Caco-2 (cell line): ENCODE measurements at regions not wholly inside any gene's neighbourhood (a gene's known extent, or its start where the extent isn't known, plus 50 kb on each side); places are given as distances from the start of the nearest gene placed in this dataset.

Source experiments
- BruUV-seq: library from RNA; stranded (reverse); fragments of 400-500 nt; replicated peaks from 2 replicates; lab custom pipeline; 2021; lab: Mats Ljungman, UMichigan
- CTCF ChIA-PET: fragments of 300-600 bp; sonication (Branson Sonifier 250); formaldehyde crosslinking; loops from one replicate; lab custom pipeline; 2022; ENCODE audit warnings: antibody characterized with exemption; lab: Charles Lee
- POLR2A ChIA-PET: fragments of 300-600 bp; sonication (Branson Sonifier 250); formaldehyde crosslinking; loops from one replicate; lab custom pipeline; 2022; ENCODE audit warnings: antibody characterized with exemption; lab: Charles Lee
- DNase-seq, 2 experiments: peaks; one replicate each; pipeline versions ENCODE4 v3.0.0 to v3.0.0-alpha.2; 2020 to 2022
- H3K27me3 ChIP-seq: replicated peaks from 2 replicates; pipeline ENCODE4 v1.6.0; 2011; ENCODE audit warnings: low read length; ENCODE audit not compliant: control insufficient read depth, insufficient read depth
- H3K36me3 ChIP-seq: 2 replicates; pipeline ENCODE4 v1.5.1; 2011; ENCODE audit warnings: low read length; ENCODE audit not compliant: control insufficient read depth, insufficient read depth
- H3K4me1 ChIP-seq: fragments of 250-450 bp; sonication (Bioruptor Pico); 2 replicates; pipeline ENCODE4 v1.5.1; 2020; ENCODE audit warnings: mild to moderate bottlenecking
- H3K4me3 ChIP-seq: 2 replicates; pipeline ENCODE4 v1.5.1; 2011; ENCODE audit warnings: low read depth, mild to moderate bottlenecking, control low read depth, low read length
- H3K9me3 ChIP-seq: fragments of 250-450 bp; sonication (Bioruptor Pico); 2 replicates; pipeline ENCODE4 v1.5.1; 2020; ENCODE audit warnings: mild to moderate bottlenecking, moderate library complexity
- H3K27ac Mint-ChIP-seq: one replicate; pipeline ENCODE4 v1.8.0; 2022; ENCODE audit warnings: mixed read lengths; ENCODE audit not compliant: unreplicated experiment
- H3K27me3 Mint-ChIP-seq: one replicate; pipeline ENCODE4 v1.8.0; 2022; ENCODE audit warnings: mixed read lengths; ENCODE audit not compliant: insufficient read depth, unreplicated experiment
- H3K36me3 Mint-ChIP-seq: one replicate; pipeline ENCODE4 v1.8.0; 2022; ENCODE audit warnings: mild to moderate bottlenecking, mixed read lengths; ENCODE audit not compliant: insufficient read depth, unreplicated experiment
- H3K4me1 Mint-ChIP-seq: one replicate; pipeline ENCODE4 v1.8.0; 2022; ENCODE audit warnings: low read depth, mixed read lengths; ENCODE audit not compliant: unreplicated experiment
- H3K4me3 Mint-ChIP-seq: one replicate; pipeline ENCODE4 v1.8.0; 2022; ENCODE audit warnings: mild to moderate bottlenecking, moderate library complexity, mixed read lengths; ENCODE audit not compliant: unreplicated experiment
- H3K9me3 Mint-ChIP-seq: one replicate; pipeline ENCODE4 v1.8.0; 2022; ENCODE audit warnings: mixed read lengths; ENCODE audit not compliant: unreplicated experiment
- intact Hi-C: fragments of 100-400 bp; cut with micrococcal nuclease; formaldehyde crosslinking; loops from one replicate; pipeline ENCODE4 v1.10.0; 2022; ENCODE audit not compliant: unreplicated experiment
- TF ChIP-seq, protein P1 (sequence below), 2 experiments: fragments of 200-600 bp in 1 of 2; IDR thresholded peaks; 1 replicate in 1 of 2; 2 replicates in 1 of 2; pipeline versions ENCODE4 v1.5.1 to v1.8.0; 2011 to 2022; ENCODE audit warnings: antibody characterized with exemption in 1 of 2, control low read depth in 1 of 2, inconsistent platforms in 1 of 2, low read depth in 1 of 2, low read length in 1 of 2, mild to moderate bottlenecking in 1 of 2, moderate library complexity in 1 of 2; ENCODE audit not compliant: insufficient read depth in 1 of 2, severe bottlenecking in 1 of 2, unreplicated experiment in 1 of 2

DNA sequence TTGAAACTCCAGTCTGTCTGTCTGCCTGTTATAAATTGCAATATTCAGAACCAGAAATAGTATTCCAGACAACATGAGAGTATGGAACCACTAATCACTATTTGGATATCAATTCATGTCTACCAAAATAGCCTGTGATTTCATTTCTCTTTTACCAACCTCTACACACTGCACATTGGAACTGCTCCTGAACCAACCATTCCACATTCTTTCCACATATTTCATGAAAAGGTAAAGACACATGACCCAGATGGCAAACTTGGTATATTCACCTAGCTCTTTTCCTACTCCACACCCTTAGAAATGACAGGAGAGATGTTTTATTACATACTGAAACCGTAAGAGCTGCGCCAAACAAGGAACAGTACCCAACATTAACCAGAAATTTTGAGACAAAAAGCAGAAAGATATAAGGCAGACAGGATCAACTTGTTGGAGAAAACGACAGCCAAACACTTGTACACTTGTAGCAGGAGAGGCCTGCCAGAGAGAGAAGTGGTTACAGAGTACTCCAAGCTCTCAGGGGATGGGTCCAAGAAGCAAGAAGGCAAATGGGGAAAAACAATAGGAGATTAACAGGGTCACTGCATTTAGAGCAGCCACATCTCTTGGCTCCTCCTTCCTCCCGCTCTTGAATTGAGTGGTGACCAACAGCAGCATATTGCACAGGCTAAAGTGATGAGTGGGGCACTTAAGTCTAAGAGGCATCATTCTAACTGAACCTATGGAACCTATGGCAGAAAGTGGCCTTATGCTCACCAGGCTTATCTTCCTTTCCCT lies 148.7 kb downstream of the SETD4 start:
- Mint-ChIP-seq H3K9me3 (no peaks in the 10 kb centered on the region), H3K36me3 (no peaks in the 10 kb centered on the region), H3K27ac (peak overlapping the region; percentile 8), H3K4me3 (no peak overlapping the region), H3K27me3 (no peaks in the 10 kb centered on the region), H3K4me1 (peaks cover 7% of the 10 kb centered on the region)
- ChIA-PET CTCF (no interaction called here), POLR2A (no interaction called here)
- no peaks in the 10 kb centered on the region for H3K27me3 ChIP-seq
- intact Hi-C loops: no loop called here
- H3K4me1 ChIP-seq: peaks cover 10% of the 10 kb centered on the region; the same call in 1 of the 2 replicates
- no peaks in the 10 kb centered on the region for H3K9me3 ChIP-seq
- no peak overlapping the region for H3K4me3 ChIP-seq
- TF ChIP-seq, protein P1, sequence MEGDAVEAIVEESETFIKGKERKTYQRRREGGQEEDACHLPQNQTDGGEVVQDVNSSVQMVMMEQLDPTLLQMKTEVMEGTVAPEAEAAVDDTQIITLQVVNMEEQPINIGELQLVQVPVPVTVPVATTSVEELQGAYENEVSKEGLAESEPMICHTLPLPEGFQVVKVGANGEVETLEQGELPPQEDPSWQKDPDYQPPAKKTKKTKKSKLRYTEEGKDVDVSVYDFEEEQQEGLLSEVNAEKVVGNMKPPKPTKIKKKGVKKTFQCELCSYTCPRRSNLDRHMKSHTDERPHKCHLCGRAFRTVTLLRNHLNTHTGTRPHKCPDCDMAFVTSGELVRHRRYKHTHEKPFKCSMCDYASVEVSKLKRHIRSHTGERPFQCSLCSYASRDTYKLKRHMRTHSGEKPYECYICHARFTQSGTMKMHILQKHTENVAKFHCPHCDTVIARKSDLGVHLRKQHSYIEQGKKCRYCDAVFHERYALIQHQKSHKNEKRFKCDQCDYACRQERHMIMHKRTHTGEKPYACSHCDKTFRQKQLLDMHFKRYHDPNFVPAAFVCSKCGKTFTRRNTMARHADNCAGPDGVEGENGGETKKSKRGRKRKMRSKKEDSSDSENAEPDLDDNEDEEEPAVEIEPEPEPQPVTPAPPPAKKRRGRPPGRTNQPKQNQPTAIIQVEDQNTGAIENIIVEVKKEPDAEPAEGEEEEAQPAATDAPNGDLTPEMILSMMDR (IDR thresholded peaks at IDR 0.05; ENCODE audit: insufficient read depth in 1 of 2, low read depth in 1 of 2, low read length in 1 of 2, severe bottlenecking in 1 of 2, unreplicated experiment in 1 of 2): no peak
- no peaks in the 10 kb centered on the region for H3K36me3 ChIP-seq
- BruUV-seq: no TSS peak
- no peak for DNase-seq

DNA sequence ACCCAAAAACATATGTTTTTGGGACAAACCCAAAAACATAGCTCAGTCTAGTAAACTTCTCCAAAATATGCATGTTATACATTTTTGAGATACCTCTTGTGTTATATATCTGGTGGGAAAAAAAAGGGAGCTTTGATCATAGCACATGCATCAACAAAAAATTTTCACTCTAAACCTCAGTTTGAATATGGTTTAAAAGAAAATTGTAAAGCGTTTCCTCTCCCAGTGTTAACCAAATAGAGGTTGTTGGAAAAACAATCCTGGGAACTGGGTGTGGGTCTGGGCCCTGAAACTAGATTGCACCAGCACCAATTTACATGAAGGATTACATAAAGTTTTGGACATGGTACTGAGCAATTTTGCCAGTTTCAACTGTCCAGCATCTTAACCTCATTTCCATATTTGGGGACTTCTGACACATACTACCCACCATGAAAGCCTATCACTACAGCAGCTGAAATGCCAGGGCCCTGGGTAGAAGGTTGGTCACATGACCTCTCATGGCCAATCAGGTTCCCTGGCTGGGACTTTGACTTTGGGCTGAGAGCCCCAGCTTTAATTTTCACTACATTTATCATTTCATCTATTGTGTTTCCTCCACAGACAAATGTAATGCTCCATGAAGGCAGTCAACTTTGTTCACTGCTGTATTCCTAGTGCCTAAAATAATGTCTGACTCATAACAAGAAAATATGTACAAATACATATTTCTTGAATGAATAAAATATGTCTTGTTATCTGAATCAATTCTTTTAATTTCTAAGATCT lies 150.7 kb downstream of the SETD4 start:
- BruUV-seq: no TSS peak
- H3K4me3 Mint-ChIP-seq: no peak overlapping the region
- CTCF ChIA-PET: no interaction called here

More for the DNA sequence above, 150.7 kb downstream of the SETD4 start:
- no peak for DNase-seq
- H3K27ac Mint-ChIP-seq: no peak overlapping the region
- no peaks in the 10 kb centered on the region for H3K27me3 ChIP-seq
- H3K4me1 Mint-ChIP-seq: peaks cover 7% of the 10 kb centered on the region
- POLR2A ChIA-PET: no interaction called here
- intact Hi-C loops: no loop called here
- H3K4me1 ChIP-seq: peaks cover 10% of the 10 kb centered on the region; the same call in 1 of the 2 replicates
- H3K4me3 ChIP-seq: no peak overlapping the region
- H3K36me3 Mint-ChIP-seq: no peaks in the 10 kb centered on the region
- H3K9me3 Mint-ChIP-seq: no peaks in the 10 kb centered on the region
- no peaks in the 10 kb centered on the region for H3K9me3 ChIP-seq
- TF ChIP-seq, protein P1 (IDR thresholded peaks at IDR 0.05; ENCODE audit: insufficient read depth in 1 of 2, low read depth in 1 of 2, low read length in 1 of 2, severe bottlenecking in 1 of 2, unreplicated experiment in 1 of 2): no peak
- H3K27me3 Mint-ChIP-seq: no peaks in the 10 kb centered on the region
- H3K36me3 ChIP-seq: no peaks in the 10 kb centered on the region
